ENCODE measurements at regions not wholly inside any gene's neighbourhood (a gene's known extent, or its start where the extent isn't known, plus 50 kb on each side); places are given as distances from the start of the nearest gene placed in this dataset.
"Not testable (repeated sequence)": the region's sequence is repeated elsewhere in the genome, so short reads cannot be mapped to it uniquely, and the experiment has no call there.

DNA sequence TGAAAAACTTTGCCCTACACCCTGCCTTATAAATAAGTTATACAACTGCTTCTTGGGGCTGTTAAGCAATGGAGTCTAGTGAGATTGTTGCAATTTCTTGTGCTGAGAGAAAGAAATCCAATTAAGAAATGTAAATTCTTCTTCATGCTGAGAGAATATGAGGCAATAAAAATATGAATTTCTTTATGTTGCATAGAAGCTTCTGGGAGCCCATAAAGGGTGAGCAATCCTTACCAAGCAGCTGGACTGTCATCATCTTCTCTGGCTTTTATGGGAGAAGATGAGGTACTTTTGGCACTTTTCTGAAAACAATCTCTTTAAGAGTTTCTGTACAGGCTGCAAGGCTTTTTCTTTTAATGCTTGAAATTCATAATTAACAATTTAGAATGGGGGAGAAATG lies 204.3 kb downstream of the DMRTA1 start:
- DNase-seq (ENCODE audit: low spot score): no peak

DNA sequence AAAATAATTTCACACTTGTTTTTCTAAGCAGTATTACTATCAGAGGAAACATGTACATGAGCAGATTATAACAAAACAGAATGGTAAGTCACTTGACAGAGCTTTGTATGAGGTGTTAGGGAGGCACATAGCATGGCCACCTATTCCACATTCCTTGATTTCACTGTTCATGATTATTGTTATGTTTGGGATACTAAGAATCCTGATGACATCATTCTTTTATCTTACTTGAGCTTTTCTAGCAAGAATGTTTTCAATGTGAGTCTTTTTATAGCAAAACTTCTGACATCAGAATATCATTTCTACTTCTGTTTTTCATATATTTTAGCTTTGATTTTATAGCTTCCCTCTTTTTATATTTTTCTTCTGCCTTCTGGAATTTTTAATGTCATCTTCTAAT lies 208.2 kb downstream of the DMRTA1 start:
- DNase-seq (ENCODE audit: low spot score): no peak

DNA sequence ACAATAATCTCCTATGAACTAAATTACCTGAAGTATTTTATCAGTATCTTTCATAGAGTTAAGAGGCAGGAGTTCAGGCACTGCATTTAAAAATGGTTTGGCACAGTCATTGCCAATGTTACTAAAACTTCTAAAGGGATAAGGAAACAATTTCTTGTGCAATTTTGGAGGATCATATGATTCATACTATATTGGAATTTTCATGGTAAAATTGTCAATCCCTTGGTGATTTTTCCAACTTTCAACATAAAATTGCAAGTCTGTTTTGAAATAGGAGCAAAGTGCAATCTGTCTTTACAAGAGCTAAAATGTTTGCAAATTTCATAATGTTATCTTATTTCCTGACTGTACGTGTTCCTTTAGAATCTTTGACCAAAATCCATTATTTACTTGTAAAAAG lies 211.1 kb downstream of the DMRTA1 start:
- no peak for DNase-seq (ENCODE audit: low spot score)

DNA sequence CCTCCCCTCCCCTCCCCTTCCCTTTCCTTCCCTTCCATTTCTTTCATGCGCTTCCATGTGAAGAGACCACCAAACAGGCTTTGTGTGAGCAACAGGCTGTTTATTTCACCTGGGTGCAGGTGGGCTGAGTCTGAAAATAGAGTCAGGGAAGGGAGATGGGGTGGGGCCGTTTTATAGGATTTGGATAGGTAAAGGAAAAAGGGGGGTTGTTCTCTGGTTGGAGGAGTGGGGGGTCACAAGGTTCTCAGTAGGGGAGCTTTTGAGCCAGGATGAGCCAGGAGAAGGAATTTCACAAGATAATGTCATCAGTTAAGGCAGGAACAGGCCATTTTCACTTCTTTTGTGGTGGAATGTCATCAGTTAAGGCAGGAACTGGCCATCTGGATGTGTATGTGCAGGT lies 211.9 kb downstream of the DMRTA1 start:
- DNase-seq (ENCODE audit: low spot score): not testable (repeated sequence)

DNA sequence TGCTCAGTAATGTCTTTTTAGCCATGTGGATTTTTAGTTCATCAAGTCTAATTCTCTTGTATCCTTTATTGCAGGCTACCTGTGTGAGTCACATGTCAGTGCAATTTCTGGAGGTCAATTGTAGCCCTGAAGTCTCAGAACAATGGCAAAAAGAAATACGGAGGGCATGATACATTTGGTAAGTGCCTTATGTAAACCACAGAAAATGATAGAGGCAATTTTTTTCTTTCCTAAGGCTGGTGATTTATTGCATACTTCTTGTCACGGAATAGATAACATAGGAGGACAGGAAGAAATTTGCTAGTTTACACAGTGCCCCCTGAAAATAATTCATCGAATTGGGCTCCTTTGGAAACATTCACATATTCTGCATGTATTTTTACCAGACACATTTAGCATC lies 235.9 kb downstream of the DMRTA1 start:
- DNase-seq (ENCODE audit: low spot score): no peak

DNA sequence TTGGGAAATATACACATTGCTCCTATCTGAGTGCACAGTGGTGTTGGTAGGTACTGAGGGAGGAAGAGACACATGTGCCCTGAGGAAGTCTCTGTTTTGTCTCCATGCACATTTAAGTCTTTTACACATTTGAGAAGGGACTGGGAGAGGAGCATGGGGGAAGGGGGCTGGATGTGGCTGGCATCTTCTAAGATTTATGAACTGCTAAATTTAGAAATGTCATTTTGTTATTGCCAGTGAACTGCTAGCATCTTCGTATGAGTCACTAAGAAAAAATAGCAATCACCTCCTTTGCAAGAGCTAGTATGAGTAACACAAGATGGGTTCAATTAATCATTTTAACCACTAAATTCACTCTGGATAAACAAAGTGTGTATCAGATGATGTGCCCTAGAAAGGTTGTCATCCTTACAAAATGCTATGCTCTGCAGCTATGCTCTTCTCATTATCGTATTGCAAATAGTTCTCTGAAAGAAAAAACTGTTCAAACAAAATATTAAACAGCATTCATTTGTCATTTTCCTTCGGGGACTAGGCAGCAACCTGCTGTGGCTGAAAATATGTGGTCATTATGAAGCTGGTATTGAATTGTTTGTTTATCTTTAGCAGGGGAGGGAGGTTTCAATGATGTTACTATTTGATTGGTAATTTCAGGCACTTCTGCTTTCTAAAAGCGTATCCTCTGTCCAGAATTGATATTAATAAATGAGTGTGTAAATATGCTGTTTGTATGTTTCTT lies 236.5 kb downstream of the DMRTA1 start:
- no peak for DNase-seq (ENCODE audit: low spot score)

DNA sequence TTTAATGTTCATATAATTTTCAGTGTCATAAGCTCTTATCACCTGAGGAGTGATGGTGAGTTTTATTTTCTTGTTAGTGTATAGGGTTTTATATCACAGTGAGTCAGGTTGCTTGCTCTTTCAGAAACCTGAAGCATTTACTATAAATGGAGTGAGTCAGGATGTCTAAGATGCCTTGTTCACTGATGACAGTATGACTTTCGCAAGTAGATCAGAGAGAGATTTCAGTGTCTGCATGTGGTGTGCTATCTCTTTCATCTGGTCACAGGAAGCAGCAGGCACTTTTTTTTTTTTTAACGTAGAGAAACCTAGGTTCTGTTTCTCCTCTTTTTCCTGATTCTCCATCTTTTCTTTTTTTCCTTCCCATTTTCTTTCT lies 237.1 kb downstream of the DMRTA1 start:
- DNase-seq (ENCODE audit: low spot score): no peak

DNA sequence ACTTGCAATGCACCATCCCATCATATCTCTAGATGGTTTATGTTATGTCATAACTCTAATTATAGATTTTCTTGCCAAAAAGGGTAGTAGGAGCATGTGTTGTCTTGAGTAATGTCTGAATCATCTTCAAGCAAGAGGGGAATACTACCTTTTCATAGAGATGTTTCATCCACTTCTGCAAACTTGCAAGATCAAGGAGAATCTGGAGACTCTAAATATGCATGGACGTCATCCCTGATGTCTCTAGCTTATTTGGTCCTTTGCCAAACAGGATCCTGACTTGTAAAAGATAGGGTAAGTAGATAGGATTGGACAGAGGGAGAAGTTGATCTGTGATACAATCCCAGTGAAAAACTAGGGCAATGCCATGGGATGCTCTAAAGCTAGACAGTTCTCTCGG lies 246.5 kb downstream of the DMRTA1 start:
- DNase-seq (ENCODE audit: low spot score): no peak

DNA sequence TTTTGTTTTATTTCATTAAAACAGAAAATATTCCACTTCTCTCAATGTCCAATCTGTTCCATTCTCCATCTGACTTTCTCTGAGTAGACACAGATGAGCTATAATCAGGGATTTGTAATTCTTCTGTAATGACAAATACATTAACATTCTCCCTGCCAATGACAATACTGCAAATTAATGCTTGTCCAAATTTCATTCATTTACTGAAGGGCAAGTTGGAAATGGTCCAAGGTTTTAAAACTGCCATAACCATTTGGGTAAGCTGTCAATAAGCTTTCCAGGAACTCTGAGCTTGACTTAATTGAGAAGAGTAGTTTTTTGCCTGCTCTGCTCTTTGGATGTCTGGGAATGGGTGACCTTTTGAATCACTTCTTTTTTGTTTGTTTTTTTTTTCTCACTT lies 253.5 kb downstream of the DMRTA1 start:
- DNase-seq (ENCODE audit: low spot score): no peak

DNA sequence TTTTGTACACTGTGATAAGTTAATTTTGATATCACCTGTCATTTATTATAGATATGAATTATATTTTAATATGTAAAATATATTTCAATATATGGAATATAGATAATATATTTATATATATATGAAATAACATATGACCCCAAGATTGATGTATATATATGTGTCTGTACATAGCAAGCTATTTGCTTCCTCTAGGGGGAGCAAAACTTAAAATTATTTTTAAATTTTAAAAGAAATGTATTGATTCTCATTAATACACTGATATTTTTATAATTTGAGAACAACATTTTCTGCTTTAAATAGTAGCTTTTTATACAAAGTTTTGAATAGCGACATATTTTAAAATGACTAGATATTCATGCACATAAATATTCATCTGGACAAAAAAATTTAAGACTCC lies 272.0 kb downstream of the DMRTA1 start:
- no peak for DNase-seq (ENCODE audit: low spot score)

DNA sequence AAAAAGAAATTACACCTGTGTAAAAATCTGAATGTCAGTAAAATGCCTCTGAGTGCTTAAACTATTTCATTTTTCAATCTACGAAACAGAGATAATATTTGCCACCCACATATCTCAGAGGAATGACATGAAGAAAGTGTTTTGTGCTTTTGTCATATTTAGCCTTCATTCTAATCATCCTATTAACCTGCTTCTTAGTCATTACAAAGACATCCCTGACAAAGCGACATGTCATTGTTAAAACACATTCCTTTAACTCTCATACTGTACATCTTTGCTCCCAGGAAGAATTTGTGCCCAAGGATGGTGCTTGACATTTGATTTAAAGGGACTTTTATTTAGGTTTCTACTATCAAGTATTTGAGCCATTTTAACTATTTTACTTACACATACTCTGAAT lies 275.9 kb downstream of the DMRTA1 start:
- DNase-seq (ENCODE audit: low spot score): no peak

DNA sequence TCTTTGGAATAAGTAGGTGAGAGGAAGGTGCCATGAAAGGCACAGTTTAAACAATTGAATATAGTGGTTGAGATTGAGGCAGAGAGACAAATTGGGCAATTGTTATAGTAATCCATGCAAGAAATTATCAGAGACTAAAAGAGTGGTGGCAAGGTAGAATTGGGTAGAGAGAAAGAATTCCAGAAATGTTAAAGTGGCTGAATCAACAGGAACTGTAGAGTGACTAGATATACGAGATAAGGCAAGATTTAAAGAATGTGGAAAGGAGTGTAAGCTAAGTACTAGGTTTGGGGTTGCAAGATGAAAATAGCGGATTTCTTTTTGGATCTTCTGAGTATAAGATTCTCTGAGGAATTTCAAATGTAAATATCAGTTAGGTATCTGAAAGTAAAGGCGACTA lies 285.2 kb downstream of the DMRTA1 start:
- no peak for DNase-seq (ENCODE audit: low spot score)

DNA sequence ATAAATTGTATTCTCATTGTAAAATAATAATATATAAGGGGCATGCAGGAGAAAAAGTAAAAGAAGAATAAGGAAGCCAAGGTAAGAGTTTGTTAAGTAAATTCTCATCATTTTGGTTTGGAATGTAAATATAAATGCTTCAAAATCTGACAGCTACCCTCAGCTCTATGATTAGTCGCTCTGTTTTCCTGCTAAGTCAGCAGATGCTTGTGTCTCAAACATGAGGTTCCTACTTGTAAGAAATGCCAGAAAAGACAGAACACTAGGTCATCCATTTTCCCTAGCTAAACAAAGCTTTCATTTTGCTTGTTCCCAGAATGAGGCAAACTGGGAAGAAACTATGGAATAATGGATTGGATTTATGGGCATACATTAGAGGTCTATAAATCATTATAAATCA lies 293.1 kb downstream of the DMRTA1 start:
- no peak for DNase-seq (ENCODE audit: low spot score)

DNA sequence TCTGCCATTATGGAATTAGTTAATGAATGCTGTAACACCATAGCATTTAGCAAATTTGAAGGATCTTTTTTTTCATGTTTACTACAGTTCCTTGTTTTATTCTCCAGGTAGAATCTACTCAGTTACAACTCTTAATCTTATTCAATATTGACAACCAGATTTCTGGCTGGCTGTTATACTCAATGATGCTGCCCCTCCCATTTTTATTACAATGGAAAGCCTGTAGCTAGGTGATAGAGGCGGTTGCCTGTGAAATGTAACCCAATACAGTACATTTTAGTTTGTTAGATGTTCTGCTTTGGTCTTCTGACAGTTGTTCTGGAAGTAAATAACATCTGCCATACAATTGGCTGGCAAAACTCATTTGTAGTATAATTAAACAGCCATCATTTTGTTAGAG lies 294.2 kb downstream of the DMRTA1 start:
- DNase-seq (ENCODE audit: low spot score): no peak

DNA sequence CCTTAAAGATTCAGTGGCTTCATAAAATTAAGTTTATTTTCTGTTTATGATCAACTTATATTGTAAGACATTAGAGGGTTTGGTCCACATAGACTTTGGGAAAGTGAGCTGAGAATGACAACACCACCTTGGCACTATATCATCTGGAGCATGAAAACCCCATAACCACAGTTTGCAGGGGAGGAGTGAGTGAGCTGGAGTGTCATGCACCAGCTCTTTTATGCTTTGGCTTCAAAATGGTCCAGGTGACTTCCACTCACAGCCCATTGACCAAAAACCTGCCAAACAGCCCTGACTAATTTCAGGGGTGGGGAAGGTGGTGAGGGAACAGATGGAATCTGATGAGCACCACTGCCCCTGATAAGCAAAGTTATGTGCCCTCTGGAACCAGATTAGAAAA lies 295.8 kb downstream of the DMRTA1 start:
- no peak for DNase-seq (ENCODE audit: low spot score)

DNA sequence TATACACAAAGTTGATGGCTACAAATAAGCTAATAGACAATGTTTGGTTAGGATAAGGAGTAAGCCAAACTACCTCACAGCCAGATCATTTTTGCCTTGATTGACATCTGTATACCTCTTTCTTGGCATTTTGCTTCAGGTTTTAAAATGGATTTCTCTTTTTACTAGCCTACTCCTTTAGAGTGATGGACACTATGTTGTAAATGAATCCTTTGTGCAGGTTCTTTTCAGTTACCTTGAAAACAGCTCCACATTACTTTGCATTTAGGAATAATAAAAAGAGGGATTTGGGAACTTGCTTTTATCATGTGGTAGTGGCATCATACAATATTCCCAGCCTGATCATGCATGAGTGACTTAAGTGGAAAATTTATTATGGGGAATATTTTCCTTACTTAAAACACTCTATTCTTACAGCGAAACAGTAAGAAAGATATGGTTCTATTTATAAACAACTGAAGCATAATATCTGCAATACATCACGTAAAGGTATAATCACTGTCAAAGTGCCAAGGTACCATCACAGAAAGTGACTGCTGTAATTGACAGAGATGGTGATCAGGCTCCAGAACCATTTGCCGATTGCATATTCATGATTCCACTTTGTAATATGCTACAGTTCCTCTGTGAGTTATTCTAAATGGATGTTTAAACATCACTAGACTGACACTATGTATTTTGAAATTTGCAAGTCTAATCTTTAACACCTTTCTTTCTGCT lies 327.0 kb downstream of the DMRTA1 start:
- DNase-seq (ENCODE audit: low spot score): no peak

DNA sequence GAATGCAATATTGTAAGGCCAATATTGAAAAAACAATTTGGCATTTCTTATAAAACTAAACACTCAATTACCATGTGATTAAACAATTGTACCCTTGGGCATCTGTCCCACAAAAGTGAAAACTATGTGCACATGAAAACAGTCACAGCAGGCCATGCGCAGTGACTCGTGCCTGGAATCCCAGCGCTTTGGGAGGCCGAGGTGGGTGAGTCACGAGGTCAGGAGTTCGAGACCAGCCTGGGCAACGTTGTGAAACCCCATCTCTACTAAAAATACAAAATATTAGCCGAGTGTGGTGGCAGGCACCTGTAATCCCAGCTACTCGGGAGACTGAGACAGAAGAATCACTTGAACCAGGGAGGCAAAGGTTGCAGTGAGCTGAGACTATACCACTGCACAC lies 343.7 kb downstream of the DMRTA1 start:
- DNase-seq (ENCODE audit: low spot score): no peak

DNA sequence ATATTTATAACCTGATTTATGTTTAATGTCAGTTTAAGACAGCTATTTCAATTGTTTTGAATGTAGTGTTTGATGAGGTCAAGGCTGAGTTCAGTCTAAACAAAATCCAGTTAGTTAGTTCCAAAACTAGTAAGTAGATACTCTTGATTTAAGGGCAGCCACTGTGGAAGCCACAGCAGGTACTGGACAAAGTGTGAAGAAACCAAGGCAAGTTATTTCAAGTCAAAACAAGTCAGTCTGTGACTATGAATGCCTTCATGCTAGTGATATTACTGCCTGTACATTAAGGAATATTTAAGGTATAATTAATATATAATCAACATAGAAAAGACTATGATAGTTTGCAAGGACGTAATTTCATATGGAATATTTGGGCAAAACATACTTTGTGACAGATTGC lies 362.3 kb downstream of the DMRTA1 start:
- no peak for DNase-seq (ENCODE audit: low spot score)

DNA sequence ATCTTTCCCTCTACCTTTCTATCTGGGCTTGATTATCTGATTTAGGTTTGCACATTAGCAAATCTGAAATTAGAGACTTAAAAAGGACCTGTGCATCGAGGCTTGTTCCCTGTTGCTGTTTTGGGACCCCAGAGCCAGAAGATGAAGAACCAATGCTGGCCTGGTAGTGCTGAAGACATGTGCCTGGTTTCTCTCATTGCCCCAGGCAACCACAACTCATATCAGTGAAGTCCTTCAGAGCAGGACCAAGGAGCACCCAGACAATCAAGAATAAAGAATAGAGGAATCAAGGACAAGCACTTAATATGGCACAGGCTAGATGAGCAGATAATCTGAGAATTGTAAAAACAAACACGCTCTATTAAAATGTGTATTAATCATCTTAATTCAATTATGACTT lies 362.7 kb downstream of the DMRTA1 start:
- DNase-seq (ENCODE audit: low spot score): no peak

DNA sequence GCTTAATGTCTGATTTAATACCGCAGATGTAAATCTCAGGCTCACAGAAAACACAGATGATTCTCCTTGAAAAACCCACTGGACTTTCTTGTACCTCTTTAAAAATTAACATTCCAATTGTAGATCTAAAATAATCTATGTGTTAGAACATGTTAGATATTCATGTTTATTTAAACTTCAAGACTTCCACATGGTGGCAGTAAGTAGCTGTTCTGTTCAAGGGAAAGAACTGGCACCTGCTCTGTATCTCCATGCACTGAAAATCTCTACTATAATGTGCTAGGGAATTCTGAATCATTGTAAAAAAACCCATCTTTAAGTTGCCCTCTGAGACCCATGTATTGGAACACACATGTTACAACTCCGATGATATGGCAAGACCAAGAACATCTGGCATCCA lies 366.9 kb downstream of the DMRTA1 start:
- DNase-seq (ENCODE audit: low spot score): peak; percentile 1

DNA sequence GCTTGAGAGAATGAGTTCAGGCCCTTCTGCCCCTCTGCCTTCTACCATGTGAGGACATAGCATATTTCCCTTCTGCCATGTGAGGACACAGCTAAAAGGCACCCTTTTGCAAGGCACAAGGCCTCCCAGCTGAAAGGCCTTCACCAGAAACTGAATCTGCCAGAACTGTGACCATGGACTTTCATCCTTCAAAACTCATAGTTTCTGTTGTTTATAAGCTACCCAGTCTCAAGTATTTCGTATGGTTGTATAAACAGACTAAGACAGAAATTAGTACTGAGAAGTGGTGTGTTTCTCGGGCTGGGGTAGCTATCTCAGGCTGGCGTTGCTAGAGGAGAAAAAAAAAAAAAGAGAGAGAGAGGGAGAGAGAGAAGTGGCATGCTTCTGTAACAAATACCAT lies 368.6 kb downstream of the DMRTA1 start:
- no peak for DNase-seq (ENCODE audit: low spot score)

DNA sequence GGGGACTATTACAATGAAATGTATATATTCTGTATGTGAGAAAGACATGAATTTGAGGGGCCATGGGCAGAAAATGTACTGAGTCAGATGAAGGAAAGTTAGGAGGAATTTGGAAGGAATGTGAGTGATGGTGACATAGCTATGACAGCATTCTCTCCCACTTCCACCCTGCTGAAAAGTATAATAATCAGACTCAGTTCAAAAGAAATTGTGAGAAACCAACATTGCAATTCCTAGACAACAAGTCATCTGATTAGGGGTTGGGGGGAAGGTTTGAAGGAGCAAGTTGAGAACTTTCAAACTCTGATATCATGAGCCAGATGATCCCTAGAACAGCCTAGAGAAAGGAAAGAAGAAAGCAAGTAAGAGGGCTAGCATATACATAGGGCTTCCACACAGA lies 370.6 kb downstream of the DMRTA1 start:
- no peak for DNase-seq (ENCODE audit: low spot score)

DNA sequence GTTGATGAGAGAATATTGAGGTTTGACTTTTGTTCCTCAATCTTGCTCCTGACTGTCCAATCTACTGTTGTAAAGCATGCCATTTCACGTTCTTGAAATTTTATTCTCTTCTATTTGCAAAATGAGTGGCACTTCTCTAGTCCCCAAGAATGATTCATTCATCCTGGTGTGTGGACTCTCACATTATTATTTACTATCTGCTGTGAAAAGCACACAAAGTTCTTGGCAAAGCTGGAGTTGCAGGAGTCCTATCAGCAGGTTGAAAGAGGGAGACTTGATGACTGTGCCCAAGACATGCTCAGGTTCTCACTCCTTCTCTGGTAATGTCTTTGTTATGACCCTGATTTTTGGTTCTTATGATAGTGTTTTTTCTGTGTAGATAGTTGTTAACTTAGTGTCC lies 382.6 kb downstream of the DMRTA1 start:
- no peak for DNase-seq (ENCODE audit: low spot score)

DNA sequence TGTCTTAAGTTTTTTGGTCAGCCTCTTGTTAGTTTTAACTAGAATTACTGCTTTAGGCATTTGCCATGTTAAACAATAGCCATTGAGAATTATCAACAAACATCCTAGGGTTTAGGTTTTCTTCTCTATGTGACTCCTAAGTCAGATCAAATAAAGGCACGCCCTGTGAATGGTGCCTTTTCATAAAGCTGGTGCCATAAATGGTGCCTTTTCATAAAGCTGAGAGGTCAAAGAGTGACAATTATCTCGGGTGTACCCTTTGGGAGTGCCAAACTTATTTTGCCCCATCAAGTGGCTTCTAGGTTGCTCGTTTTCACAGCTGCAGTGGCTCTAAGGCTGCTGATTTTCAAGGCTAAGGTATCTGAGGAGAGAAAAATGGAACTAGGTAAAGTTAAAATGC lies 391.6 kb downstream of the DMRTA1 start:
- DNase-seq (ENCODE audit: low spot score): no peak

Data from HuH-7 (cell line).